Keratinocyte (primary cell): ENCODE measurements at regions not wholly inside any gene's neighbourhood (a gene's known extent, or its start where the extent isn't known, plus 50 kb on each side); places are given as distances from the start of the nearest gene placed in this dataset.

Experiments
- DNase-seq: peaks from one replicate; pipeline ENCODE4 v3.0.0-alpha.2; 2011; ENCODE audit warnings: low read depth, missing footprints, low spot score
- FAIRE-seq: peaks from 2 replicates; lab custom pipeline; 2011; peaks lifted over from hg19 to GRCh38; lab: Jason Lieb, UNC
- H2AFZ ChIP-seq: 2 replicates; pipeline ENCODE4 v1.6.0; 2012; ENCODE audit warnings: low read length, control low read depth, inconsistent platforms; ENCODE audit not compliant: control insufficient read depth
- H3K27ac ChIP-seq: 2 replicates; pipeline ENCODE4 v1.5.1; 2011; ENCODE audit warnings: low read length; ENCODE audit not compliant: control insufficient read depth, insufficient read depth
- H3K27me3 ChIP-seq: 3 replicates; pipeline ENCODE4 v1.6.0; 2011; ENCODE audit warnings: low read length; ENCODE audit not compliant: control insufficient read depth, insufficient read depth; ENCODE audit errors: extremely low read depth
- H3K36me3 ChIP-seq, 2 experiments: 2 replicates in 1 of 2; 3 replicates in 1 of 2; pipeline ENCODE4 v1.5.1; 2011; ENCODE audit warnings: low read length in 2 of 2, mild to moderate bottlenecking in 1 of 2; ENCODE audit not compliant: control insufficient read depth in 2 of 2, insufficient read depth in 2 of 2; ENCODE audit errors: extremely low read depth in 1 of 2
- H3K4me1 ChIP-seq: 3 replicates; pipeline ENCODE4 v1.5.1; 2011; ENCODE audit warnings: low read length; ENCODE audit not compliant: control insufficient read depth, insufficient read depth; ENCODE audit errors: extremely low read depth
- H3K4me2 ChIP-seq: 3 replicates; pipeline ENCODE4 v1.6.0; 2011; ENCODE audit warnings: low read depth, low read length; ENCODE audit not compliant: control insufficient read depth, insufficient read depth; ENCODE audit errors: extremely low read depth
- H3K4me3 ChIP-seq, 3 experiments: fragments of 200-600 bp in 1 of 3; sonication (generic) in 1 of 3; 2 replicates in 2 of 3; 3 replicates in 1 of 3; pipeline ENCODE4 v1.5.1; 2011 to 2016; ENCODE audit warnings: low read length in 3 of 3, mild to moderate bottlenecking in 3 of 3, control low read depth in 2 of 3, inconsistent platforms in 1 of 3, low read depth in 1 of 3, mixed read lengths in 1 of 3, mixed run types in 1 of 3, moderate library complexity in 1 of 3; ENCODE audit not compliant: control insufficient read depth in 2 of 3, insufficient read depth in 2 of 3; ENCODE audit errors: extremely low read depth in 1 of 3
- H3K79me2 ChIP-seq: 2 replicates; pipeline ENCODE4 v1.6.0; 2012; ENCODE audit warnings: low read length; ENCODE audit not compliant: control insufficient read depth, insufficient read depth
- H3K9ac ChIP-seq: 3 replicates; pipeline ENCODE4 v1.6.0; 2011; ENCODE audit warnings: low read length; ENCODE audit not compliant: control insufficient read depth, insufficient read depth; ENCODE audit errors: extremely low read depth
- H3K9me1 ChIP-seq: 3 replicates; pipeline ENCODE4 v1.6.0; 2011; ENCODE audit warnings: low read length; ENCODE audit not compliant: control insufficient read depth, insufficient read depth; ENCODE audit errors: extremely low read depth
- H3K9me3 ChIP-seq: 2 replicates; pipeline ENCODE4 v1.5.1; 2012; ENCODE audit warnings: low read depth, low read length; ENCODE audit not compliant: control insufficient read depth
- H4K20me1 ChIP-seq: 3 replicates; pipeline ENCODE4 v1.6.0; 2011; ENCODE audit warnings: low read length; ENCODE audit not compliant: control insufficient read depth, insufficient read depth; ENCODE audit errors: extremely low read depth
- CTCF ChIP-seq, 3 experiments: IDR thresholded peaks in 1 of 3; conservative IDR thresholded peaks in 1 of 3; optimal IDR thresholded peaks in 1 of 3; 2 replicates in 2 of 3; 3 replicates in 1 of 3; pipeline versions ENCODE3 to v1.5.1; 2011; ENCODE audit warnings: low read length in 3 of 3, mild to moderate bottlenecking in 3 of 3, moderate library complexity in 2 of 3, control low read depth in 1 of 3, inconsistent platforms in 1 of 3; ENCODE audit not compliant: insufficient read depth in 2 of 3; ENCODE audit errors: extremely low read depth in 1 of 3
- EZH2 ChIP-seq: IDR thresholded peaks from one replicate; pipeline ENCODE4 v1.6.1; 2012; ENCODE audit warnings: inconsistent platforms, mild to moderate bottlenecking, low read length, moderate library complexity
- dilution Hi-C: fragments of 300-500 bp; cut with MboI; formaldehyde crosslinking; loops from one replicate; pipeline ENCODE4 v1.7.0; 2020; ENCODE audit warnings: low sequenced_read_pairs; ENCODE audit not compliant: extremely low pct_ligation_motif_present

- H3K4me1 ChIP-seq: no peaks in the 10 kb centered on the region
- no peaks in the 10 kb centered on the region for H3K27me3 ChIP-seq
- no peaks in the 10 kb centered on the region for H3K36me3 ChIP-seq
- no peak overlapping the region for H3K4me3 ChIP-seq
- H2AFZ ChIP-seq: no peak overlapping the region
- dilution Hi-C loops: no loop called here
- DNase-seq: no peak
- H3K9ac ChIP-seq: no peak overlapping the region
- H4K20me1 ChIP-seq: no peaks in the 10 kb centered on the region
- no peak overlapping the region for H3K27ac ChIP-seq
- no peak overlapping the region for H3K4me2 ChIP-seq
- H3K9me1 ChIP-seq: no peaks in the 10 kb centered on the region
- H3K79me2 ChIP-seq: no peaks in the 10 kb centered on the region
- no peak for FAIRE-seq
- TF ChIP-seq EZH2 (no peak), CTCF (optimal IDR thresholded peaks at IDR 0.05 in 1 of 3, IDR thresholded peaks at IDR 0.05 in 1 of 3, conservative IDR thresholded peaks at IDR 0.05 in 1 of 3; ENCODE audit: extremely low read depth in 1 of 3, insufficient read depth in 2 of 3, low read length in 3 of 3) (no peak)
- H3K9me3 ChIP-seq: no peaks in the 10 kb centered on the region
These were observed 194.4 kb downstream of the SLIT2 start for GRCh38 chr4:20445933-20446723.

- H2AFZ ChIP-seq: no peak overlapping the region
- no peak overlapping the region for H3K4me3 ChIP-seq
- DNase-seq: no peak
- no peak for FAIRE-seq
- no peaks in the 10 kb centered on the region for H3K27me3 ChIP-seq
- no peaks in the 10 kb centered on the region for H3K79me2 ChIP-seq
- no peak for TF ChIP-seq CTCF (optimal IDR thresholded peaks at IDR 0.05 in 1 of 3, IDR thresholded peaks at IDR 0.05 in 1 of 3, conservative IDR thresholded peaks at IDR 0.05 in 1 of 3; ENCODE audit: extremely low read depth in 1 of 3, insufficient read depth in 2 of 3, low read length in 3 of 3)
- TF ChIP-seq EZH2: no peak
- H3K9me3 ChIP-seq: no peaks in the 10 kb centered on the region
- no peaks in the 10 kb centered on the region for H3K36me3 ChIP-seq
- no peak overlapping the region for H3K4me2 ChIP-seq
- H3K9me1 ChIP-seq: no peaks in the 10 kb centered on the region
- H4K20me1 ChIP-seq: no peaks in the 10 kb centered on the region
- no peak overlapping the region for H3K9ac ChIP-seq
- H3K27ac ChIP-seq: no peak overlapping the region
- H3K4me1 ChIP-seq: no peaks in the 10 kb centered on the region
- dilution Hi-C loops: no loop called here
These were observed 195.4 kb downstream of the SLIT2 start for GRCh38 chr4:20447103-20447502.
